ENCODE measurements at regions not wholly inside any gene's neighbourhood (a gene's known extent, or its start where the extent isn't known, plus 50 kb on each side); places are given as distances from the start of the nearest gene placed in this dataset.

DNA sequence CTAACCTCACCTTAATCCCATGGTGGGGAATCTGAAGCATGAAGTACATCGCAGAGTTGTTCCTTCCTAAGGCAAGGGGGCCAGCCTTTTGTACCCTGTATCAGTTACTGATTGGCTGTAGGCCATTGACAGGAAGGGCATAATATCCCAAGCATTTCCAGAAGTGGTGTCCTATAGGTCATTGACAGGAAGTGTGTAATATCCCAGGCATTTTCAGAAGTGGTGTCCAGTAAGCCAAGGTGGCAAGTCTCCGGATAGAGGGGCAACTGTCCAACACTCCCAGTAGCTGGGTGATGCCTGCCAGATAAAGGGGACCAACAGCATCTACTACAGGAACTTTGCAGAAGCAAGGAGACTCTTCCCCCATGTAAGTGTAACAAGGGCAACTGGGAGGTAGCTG is 52.1 kb upstream of the MYRIP start:
- Histone ChIP-seq H3K4me3 (ENCODE audit: insufficient read depth, low read depth, low read length) (no peak overlapping the region), H3K27ac (ENCODE audit: insufficient read depth, low read depth, low read length, poor library complexity, severe bottlenecking) (no peak overlapping the region), H3K9me3 (ENCODE audit: control insufficient read depth, low read length) (no peaks in the 10 kb centered on the region), H3K4me1 (ENCODE audit: control insufficient read depth, insufficient read depth, low read length) (no peaks in the 10 kb centered on the region), H3K36me3 (ENCODE audit: control insufficient read depth, insufficient read depth, low read length) (no peaks in the 10 kb centered on the region), H3K27me3 (ENCODE audit: control insufficient read depth, insufficient read depth, low read length, poor library complexity, severe bottlenecking) (no peaks in the 10 kb centered on the region)
- WGBS, 2 experiments, result 99 to 100% methylated on average over 2 of the region's 2 CpGs

Measured in ectodermal cell (in vitro differentiated cells).